GM21390 (cell line): ENCODE measurements at regions not wholly inside any gene's neighbourhood (a gene's known extent, or its start where the extent isn't known, plus 50 kb on each side); places are given as distances from the start of the nearest gene placed in this dataset.
"Not testable (repeated sequence)": the region's sequence is repeated elsewhere in the genome, so short reads cannot be mapped to it uniquely, and the experiment has no call there.

ENCODE experiments used
- ATAC-seq: cut with Tn5 transposase; IDR thresholded peaks from one replicate; pipeline ENCODE4 v1.9.1; 2021; ENCODE audit not compliant: unreplicated experiment

DNA sequence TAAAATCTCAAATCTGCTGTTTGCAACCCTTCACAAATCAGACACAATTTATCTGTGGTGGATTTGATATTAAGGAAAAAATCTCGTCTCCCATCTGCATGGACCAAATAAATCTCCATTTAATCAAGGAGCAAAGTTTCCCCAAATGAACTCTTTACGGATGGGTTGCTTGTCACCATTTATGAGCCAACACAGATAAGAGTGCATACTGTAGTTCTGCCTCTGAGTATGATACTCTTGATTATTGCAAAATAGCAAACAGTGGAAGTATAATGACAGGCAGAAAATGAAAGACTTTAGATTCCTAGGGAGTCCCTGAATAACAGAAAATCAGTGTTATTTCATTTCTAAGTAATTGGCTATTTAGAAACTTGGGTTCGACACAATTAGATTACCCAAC is 1395.9 kb downstream of the FAM181B start:
- no peak for ATAC-seq

DNA sequence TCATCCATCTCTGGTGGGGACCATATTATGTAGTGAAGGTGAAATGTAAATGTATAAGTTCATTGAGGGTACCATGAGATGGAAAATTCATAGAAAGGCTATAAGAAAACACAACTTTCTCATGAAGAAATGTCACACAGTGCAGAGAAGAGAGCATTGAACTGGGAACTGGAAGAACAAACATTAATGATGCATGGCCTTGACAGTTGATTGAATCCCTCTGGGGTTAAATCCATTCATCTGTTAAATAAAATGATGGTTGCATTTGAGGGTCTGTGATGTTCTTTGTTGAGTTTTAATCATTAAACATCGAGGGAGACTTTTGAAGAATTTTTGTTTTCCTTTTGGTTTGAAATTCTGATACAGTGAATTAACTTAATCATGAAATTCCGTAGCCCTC is 1401.4 kb downstream of the FAM181B start:
- no peak for ATAC-seq

DNA sequence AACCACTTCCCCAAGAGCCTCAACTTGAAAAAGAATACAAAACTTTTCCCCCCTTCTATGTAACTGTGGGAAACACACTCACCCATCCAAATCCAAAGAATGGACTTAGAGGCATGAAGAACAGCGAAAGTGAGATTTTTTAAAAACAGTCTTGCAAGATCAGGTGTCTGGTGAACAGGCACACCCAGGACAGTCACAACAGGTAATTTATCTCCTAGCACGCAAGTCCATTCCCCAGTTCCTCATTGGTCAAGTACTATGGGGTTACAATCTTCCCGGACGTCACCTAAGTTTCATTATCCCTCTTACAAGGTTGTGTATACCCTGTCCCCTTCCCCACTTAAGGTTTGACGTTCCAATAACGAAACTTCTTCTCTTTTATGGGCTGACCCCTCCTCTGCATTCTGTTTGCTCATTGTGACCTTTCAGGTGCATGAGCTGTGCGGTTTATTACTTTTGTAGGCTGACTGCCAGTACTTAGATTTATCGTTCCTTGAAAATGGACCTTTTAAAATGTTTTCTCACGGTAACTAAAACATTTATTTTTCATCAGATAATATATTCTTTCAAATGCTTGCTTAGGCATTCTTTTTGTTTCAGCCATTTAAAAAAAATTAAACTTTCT is 1401.9 kb downstream of the FAM181B start:
- no peak for ATAC-seq

DNA sequence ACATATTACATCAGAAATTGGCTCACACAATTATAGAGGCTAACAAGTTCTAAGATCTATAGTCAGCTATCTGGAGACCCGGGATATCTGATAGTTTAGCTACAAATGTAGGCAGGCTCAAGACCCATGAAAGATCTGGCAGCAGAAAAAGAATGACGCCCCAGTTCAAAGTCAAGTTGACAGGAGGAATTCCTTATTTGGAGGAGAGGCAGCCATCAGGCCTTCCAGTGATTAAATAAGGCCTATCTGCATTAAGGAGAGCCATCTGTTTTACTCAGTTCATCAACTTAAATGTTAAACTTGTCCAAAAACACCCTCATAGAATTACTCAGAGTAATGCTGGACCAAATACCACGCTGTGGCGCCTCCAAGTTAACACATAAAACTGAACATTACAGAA is 1402.6 kb downstream of the FAM181B start:
- ATAC-seq: no peak

- ATAC-seq: no peak
Observed at GRCh38 chr11:81303038-81303664, 1430.5 kb downstream of the FAM181B start.

GRCh38 chr11:81301166-81301830 is 1432.4 kb downstream of the FAM181B start:
- no peak for ATAC-seq

- no peak for ATAC-seq
Observed at GRCh38 chr11:81286959-81287358, 1446.7 kb downstream of the FAM181B start.

DNA sequence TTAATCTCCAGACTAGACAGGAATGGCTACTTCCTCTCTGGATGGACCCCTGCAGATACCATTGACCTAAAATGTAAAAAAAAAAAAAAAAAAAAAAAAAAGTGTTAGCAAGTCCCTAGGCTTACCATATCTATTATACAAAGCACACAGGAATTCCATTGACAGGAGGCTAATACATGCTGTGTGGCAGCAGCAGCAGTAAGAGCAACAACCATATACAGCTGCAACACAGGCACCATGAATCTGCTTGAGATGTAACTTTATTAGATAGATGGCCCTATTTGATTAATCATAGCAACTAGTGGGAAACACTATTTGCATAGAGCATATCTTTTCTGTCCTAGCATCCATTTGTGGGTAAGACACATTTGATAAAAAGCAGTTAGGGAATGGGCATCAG is 1447.1 kb downstream of the FAM181B start:
- ATAC-seq: no peak

DNA sequence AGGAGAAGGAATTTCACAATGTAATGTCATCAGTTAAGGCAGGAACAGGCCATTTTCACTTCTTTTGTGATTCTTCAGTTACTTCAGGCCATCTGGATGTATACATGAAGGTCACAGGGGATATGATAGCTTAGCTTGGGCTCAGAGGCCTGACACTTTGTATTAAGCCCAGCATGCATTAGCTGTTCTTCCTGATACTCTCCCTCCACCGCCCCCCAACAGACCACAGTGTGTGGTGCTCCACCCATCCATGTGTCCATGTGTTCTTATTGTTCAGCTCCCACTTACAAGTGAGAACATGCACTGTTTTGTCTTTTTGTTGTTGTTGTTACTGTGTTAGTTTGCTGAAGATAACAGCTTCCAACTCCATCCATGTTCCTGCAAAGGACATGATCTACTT is 1453.4 kb downstream of the FAM181B start:
- ATAC-seq: not testable (repeated sequence)

DNA sequence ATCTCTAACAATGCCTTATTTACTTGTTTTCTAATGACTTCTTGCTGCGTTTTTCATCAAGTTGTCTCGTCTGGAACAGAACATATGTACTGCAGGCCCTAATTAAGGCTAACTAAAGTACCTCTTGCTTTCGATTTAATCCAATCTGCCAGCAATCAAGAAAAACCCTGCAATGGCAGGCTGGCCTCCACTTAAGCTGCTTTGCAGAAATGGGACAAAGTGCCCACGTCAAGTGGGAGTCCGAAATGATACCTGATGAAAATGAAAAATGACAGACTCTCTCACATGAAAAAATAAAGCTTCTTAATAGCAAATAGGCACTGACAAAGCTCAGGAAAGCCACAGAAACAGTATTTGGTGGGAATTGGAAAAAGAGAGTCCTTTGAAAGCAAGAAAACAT is 1454.7 kb downstream of the FAM181B start:
- ATAC-seq: no peak

- no peak for ATAC-seq
Observed at GRCh38 chr11:81270686-81271085, 1463.0 kb downstream of the FAM181B start.

DNA sequence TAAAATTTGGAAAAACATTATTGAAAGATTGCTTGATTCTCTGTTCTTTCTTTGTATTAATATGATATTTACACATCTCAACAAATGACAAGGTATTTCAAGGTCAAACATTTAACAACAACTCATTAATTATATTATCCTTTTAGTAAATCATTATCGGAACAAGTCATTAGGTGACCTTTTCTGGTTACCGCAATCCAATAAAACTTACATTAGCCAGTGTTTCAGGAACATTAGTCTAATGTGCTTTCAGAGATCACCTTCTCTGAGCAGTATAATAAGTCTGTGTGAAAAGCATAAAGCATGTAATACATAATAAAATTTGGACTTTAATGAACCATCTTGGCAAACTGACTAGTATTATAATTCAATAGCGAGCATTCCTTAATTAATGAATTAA is 1466.4 kb downstream of the FAM181B start:
- ATAC-seq: no peak

DNA sequence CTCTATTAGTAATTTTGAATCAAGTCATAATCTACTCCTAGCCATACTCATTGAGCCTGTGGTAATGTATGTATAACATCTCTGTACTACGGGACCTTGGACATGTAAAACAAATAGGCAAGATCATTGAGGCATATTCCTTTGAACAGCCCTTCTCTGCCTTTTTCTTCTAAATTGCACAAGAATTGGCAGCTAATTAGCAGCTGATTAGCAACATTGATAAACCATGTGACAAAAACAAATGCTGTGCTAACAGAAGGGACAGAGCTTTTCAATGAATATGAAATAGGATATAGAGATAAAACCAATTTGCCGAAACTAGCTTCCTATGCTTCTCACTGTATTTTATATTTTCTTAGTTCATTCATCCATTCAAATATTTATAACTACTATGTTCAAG is 1474.2 kb downstream of the FAM181B start:
- ATAC-seq: no peak

- ATAC-seq: no peak
Observed at GRCh38 chr11:81255895-81256294, 1477.8 kb downstream of the FAM181B start.

GRCh38 chr11:81253244-81253643 is 1480.4 kb downstream of the FAM181B start:
- no peak for ATAC-seq

GRCh38 chr11:81246941-81247340 is 1486.7 kb downstream of the FAM181B start:
- ATAC-seq: no peak

- ATAC-seq: no peak
Observed at GRCh38 chr11:81245791-81246190, 1487.9 kb downstream of the FAM181B start.

DNA sequence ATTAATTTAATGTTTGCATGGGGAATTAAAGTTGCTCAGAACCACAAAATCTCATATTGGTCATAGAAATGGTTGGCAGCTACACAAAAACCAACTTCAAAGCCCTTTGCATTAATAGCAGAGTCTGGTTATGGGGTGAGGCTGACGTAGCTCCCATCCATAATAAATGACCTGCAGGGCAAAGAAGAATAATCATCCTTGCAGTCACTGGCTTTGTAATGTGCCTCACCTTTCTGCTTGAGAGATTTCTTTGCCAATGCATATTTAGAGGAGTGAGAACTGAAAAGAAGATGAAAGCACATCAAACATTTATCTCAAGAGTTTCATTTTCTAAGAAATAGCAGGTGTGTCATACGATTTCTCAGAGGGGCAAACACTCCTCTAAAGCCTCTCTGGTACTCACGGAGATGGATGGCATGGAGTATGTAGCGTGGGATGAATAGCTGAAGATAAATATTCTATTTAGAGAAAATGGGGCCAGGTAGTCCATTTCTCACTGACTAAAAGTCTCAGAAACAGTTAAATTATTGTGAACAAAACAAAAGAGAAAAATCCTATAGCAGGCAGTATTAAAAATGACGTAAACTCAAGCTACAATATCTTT is 1491.9 kb downstream of the FAM181B start:
- no peak for ATAC-seq

DNA sequence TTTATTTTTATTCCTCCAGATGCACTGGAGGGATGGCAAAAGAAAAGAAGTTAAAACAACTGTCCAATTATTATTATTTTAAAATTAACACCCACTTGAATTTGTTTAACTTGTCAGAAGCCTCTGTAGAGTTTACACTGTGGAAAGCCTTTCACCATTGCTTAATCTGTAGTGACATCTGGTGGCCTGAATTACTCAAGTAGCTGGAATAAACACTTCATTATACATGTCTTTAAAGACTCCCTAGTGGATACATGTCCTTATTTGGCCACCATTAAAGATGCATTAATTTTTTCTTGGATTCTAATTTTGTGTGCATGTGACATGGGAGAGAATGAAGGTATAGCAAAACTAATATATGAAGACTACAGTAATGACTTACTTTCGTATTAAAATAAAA is 1496.5 kb downstream of the FAM181B start:
- no peak for ATAC-seq

DNA sequence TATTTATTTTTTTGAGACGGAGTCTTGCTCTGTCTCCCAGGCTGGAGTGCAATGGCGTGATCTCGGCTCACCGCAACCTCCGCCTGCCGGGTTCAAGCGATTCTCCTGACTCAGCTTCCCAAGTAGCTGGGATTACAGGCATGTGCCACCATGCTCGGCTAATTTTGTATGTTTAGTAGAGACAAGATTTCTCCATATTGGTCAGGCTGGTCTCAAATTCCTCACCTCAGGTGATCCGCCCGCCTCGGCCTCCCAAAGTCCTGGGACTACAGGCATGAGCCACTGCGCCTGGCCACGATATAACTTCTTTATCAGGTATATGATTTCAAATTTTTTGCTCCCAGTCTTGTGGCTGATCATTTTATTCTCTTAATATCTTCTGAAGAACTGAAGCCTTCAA is 1506.3 kb downstream of the FAM181B start:
- ATAC-seq: not testable (repeated sequence)

DNA sequence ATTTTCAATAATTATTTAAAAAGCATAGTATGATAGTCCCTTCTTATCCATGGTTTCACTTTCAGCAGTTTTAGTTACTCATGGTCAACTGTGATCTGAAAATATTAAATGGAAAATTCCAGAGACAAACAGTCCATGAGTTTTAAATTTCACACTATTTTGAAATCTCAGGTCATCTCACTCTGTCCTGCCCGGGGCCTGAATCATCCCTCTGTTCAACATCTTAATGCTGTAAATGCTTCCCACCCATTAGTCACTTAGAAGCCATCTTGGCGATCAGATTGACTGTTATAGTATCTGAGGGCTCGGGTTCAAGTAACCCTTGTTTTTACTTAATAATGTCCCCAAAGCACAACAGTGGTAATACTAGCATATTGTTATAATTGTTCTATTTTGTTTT is 1509.3 kb downstream of the FAM181B start:
- ATAC-seq: no peak

DNA sequence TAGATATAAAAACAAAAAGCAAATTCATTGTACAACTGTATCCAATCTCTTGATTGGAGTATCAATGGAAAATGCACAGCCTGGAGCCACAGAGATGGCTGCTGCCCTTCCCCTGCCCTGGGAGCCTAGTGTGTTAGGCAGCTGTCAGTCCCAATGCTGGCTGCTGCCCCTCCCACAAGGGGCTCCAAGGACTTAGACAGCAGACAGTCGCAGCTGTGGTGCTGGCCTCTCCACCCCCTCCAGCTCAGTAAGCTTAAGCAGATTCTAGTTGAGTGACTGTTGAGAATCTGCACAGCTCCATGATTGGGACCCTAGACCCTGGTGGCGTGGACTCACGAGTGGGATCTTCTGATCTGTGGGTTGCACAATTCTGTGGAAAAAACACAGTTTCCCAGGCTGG is 1511.2 kb downstream of the FAM181B start:
- no peak for ATAC-seq
